K562 (cell line): ENCODE measurements at regions not wholly inside any gene's neighbourhood (a gene's known extent, or its start where the extent isn't known, plus 50 kb on each side); places are given as distances from the start of the nearest gene placed in this dataset.

Source experiments
- PPARD ChIP-seq: fragments of 250-450 bp; sonication (Bioruptor Pico); IDR thresholded peaks from 2 replicates; pipeline ENCODE4 v1.8.0; 2022; ENCODE audit warnings: inconsistent platforms, mild to moderate bottlenecking, moderate library complexity
- TF ChIP-seq, protein P1 (sequence below), 2 experiments: fragments of 450-650 bp; conservative IDR thresholded peaks; 2 replicates each; pipeline ENCODE4 v1.6.1; 2017; ENCODE audit warnings: mild to moderate bottlenecking in 2 of 2, moderate library complexity in 2 of 2
- TF ChIP-seq, protein P2 (sequence below): fragments of 450-650 bp; formaldehyde crosslinking; IDR thresholded peaks from 2 replicates; pipeline ENCODE4 v1.4.0; 2022; ENCODE audit warnings: missing genetic modification characterization
- TF ChIP-seq, protein P3 (sequence below): sonication (generic); formaldehyde crosslinking; IDR thresholded peaks from 2 replicates; pipeline ENCODE4 v1.8.1; 2023; ENCODE audit warnings: mild to moderate bottlenecking, missing genetic modification reagents
- TF ChIP-seq, protein P4 (sequence below): IDR thresholded peaks from 2 replicates; pipeline ENCODE4 v1.6.1; 2014; ENCODE audit warnings: antibody characterized with exemption

DNA sequence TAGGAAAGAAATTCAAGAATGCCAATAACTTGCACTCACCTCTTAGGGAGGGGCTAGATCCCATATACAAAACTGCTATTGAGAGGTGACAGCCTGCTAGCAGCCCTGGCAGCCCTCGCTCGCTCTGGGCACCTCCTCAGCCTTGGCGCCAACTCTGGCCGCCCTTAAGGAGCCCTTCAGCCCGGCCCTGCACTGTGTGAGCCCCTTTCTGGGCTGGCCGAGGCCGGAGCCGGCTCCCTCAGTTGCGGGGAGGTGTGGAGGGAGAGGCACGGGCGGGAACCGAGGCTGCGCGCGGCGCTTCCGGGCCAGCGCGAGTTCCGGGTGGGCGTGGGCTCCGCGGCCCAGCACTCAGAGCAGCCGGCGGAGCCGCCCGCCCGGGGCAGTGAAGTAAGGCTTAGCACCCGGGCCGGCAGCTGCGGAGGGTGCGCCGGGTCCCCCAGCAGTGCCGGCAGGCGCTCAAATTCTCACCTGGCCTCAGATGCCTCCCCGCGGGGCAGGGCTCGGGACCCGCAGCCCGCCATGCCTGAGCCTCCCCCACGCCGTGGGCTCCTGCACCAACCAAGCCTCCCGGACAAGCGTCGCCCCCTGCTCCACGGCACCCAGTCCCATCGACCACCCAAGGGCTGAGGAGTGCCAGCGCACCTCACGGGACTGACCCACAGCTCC lies 329.9 kb downstream of the FAM181B start (continued):
- TF ChIP-seq, protein P1, sequence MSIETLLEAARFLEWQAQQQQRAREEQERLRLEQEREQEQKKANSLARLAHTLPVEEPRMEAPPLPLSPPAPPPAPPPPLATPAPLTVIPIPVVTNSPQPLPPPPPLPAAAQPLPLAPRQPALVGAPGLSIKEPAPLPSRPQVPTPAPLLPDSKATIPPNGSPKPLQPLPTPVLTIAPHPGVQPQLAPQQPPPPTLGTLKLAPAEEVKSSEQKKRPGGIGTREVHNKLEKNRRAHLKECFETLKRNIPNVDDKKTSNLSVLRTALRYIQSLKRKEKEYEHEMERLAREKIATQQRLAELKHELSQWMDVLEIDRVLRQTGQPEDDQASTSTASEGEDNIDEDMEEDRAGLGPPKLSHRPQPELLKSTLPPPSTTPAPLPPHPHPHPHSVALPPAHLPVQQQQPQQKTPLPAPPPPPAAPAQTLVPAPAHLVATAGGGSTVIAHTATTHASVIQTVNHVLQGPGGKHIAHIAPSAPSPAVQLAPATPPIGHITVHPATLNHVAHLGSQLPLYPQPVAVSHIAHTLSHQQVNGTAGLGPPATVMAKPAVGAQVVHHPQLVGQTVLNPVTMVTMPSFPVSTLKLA (conservative IDR thresholded peaks at IDR 0.05) = no peak
- no peak for TF ChIP-seq PPARD (CRISPR knock-in tag)
- TF ChIP-seq, protein P2, sequence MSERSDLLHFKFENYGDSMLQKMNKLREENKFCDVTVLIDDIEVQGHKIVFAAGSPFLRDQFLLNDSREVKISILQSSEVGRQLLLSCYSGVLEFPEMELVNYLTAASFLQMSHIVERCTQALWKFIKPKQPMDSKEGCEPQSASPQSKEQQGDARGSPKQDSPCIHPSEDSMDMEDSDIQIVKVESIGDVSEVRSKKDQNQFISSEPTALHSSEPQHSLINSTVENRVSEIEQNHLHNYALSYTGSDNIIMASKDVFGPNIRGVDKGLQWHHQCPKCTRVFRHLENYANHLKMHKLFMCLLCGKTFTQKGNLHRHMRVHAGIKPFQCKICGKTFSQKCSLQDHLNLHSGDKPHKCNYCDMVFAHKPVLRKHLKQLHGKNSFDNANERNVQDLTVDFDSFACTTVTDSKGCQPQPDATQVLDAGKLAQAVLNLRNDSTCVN (CRISPR knock-in tag) = no peak
- TF ChIP-seq, protein P3, sequence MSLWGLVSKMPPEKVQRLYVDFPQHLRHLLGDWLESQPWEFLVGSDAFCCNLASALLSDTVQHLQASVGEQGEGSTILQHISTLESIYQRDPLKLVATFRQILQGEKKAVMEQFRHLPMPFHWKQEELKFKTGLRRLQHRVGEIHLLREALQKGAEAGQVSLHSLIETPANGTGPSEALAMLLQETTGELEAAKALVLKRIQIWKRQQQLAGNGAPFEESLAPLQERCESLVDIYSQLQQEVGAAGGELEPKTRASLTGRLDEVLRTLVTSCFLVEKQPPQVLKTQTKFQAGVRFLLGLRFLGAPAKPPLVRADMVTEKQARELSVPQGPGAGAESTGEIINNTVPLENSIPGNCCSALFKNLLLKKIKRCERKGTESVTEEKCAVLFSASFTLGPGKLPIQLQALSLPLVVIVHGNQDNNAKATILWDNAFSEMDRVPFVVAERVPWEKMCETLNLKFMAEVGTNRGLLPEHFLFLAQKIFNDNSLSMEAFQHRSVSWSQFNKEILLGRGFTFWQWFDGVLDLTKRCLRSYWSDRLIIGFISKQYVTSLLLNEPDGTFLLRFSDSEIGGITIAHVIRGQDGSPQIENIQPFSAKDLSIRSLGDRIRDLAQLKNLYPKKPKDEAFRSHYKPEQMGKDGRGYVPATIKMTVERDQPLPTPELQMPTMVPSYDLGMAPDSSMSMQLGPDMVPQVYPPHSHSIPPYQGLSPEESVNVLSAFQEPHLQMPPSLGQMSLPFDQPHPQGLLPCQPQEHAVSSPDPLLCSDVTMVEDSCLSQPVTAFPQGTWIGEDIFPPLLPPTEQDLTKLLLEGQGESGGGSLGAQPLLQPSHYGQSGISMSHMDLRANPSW (CRISPR knock-in tag) = no peak
- TF ChIP-seq, protein P4, sequence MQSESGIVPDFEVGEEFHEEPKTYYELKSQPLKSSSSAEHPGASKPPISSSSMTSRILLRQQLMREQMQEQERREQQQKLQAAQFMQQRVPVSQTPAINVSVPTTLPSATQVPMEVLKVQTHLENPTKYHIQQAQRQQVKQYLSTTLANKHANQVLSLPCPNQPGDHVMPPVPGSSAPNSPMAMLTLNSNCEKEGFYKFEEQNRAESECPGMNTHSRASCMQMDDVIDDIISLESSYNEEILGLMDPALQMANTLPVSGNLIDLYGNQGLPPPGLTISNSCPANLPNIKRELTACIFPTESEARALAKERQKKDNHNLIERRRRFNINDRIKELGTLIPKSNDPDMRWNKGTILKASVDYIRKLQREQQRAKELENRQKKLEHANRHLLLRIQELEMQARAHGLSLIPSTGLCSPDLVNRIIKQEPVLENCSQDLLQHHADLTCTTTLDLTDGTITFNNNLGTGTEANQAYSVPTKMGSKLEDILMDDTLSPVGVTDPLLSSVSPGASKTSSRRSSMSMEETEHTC = no peak
